ENCODE measurements at regions not wholly inside any gene's neighbourhood (a gene's known extent, or its start where the extent isn't known, plus 50 kb on each side); places are given as distances from the start of the nearest gene placed in this dataset.

DNA sequence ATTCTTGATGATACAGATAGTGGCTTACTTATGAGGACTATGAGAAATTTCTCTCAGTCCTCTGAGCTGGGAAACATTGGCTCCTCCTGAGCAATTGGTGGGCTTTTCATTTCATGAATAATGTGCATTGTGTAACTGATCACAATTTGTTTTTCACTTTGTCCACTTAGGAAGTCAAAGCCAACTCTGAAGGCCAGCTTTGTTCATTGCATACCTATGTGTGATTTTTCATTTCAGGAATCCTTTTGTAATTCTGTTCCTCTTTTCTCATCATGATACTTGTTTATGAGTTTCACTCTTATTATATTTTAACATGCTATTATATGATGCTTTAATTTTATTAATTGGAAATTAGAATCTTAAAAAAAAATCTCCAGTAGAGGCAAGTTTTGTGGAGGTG lies 483.0 kb downstream of the EBF1 start:
- Histone ChIP-seq H2AFZ (ENCODE audit: low read length) (no peak overlapping the region), H3K27ac (ENCODE audit: low read length) (no peak overlapping the region), H3K4me1 (ENCODE audit: low read length) (peaks cover 6% of the 10 kb centered on the region), H3K9ac (ENCODE audit: low read length) (no peak overlapping the region), H3K4me2 (ENCODE audit: low read depth, low read length, poor library complexity, severe bottlenecking) (no peak overlapping the region), H3K27me3 (ENCODE audit: low read length) (0 out of 2 replicates have a peak, but pooled peaks cover 2% of the 10 kb centered on the region), H3K4me3 (ENCODE audit: low read length) (no peak overlapping the region), H3K9me3 (ENCODE audit: low read length) (no peaks in the 10 kb centered on the region), H4K20me1 (ENCODE audit: insufficient read depth, low read depth, low read length) (no peaks in the 10 kb centered on the region), H3K79me2 (ENCODE audit: low read length) (no peaks in the 10 kb centered on the region), H3K9me2 (replicated peaks; ENCODE audit: insufficient read depth, low read length) (0 out of 2 replicates have a peak, but pooled peaks cover 3% of the 10 kb centered on the region), H3K36me3 (ENCODE audit: insufficient read depth, low read length) (no peaks in the 10 kb centered on the region)
- DNase-seq = no peak

DNA sequence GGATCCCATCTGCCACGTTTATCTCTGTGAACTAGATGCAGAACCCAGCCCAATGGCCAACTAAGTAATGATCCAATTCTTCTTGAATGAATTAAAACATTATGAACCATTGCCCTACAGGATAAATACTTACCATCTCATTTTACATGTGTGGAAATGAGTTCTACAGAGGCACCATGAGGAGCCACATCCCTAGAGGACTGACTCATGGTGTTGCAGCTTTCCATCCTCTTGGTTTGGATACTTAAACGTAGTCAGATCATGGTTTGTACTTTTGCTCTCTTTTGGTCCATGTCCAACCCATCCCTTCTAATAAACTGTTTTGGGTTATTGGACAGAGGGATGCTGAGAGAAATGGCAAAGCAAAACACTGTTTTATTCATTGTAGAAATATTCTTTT lies 484.8 kb downstream of the EBF1 start:
- 0 out of 2 replicates have a peak, but pooled peaks cover 3% of the 10 kb centered on the region for H3K9me2 ChIP-seq (replicated peaks; ENCODE audit: insufficient read depth, low read length)
- H3K4me1 ChIP-seq (ENCODE audit: low read length) = peaks cover 6% of the 10 kb centered on the region
- H3K9ac ChIP-seq (ENCODE audit: low read length) = no peak overlapping the region
- H2AFZ ChIP-seq (ENCODE audit: low read length) = no peak overlapping the region
- no peaks in the 10 kb centered on the region for H3K79me2 ChIP-seq (ENCODE audit: low read length)
- no peak for DNase-seq
- H4K20me1 ChIP-seq (ENCODE audit: insufficient read depth, low read depth, low read length) = no peaks in the 10 kb centered on the region
- H3K27me3 ChIP-seq (ENCODE audit: low read length) = 0 out of 2 replicates have a peak, but pooled peaks cover 2% of the 10 kb centered on the region
- no peaks in the 10 kb centered on the region for H3K9me3 ChIP-seq (ENCODE audit: low read length)
- H3K4me3 ChIP-seq (ENCODE audit: low read length) = no peak overlapping the region
- no peak overlapping the region for H3K27ac ChIP-seq (ENCODE audit: low read length)
- H3K4me2 ChIP-seq (ENCODE audit: low read depth, low read length, poor library complexity, severe bottlenecking) = no peak overlapping the region
- no peaks in the 10 kb centered on the region for H3K36me3 ChIP-seq (ENCODE audit: insufficient read depth, low read length)

DNA sequence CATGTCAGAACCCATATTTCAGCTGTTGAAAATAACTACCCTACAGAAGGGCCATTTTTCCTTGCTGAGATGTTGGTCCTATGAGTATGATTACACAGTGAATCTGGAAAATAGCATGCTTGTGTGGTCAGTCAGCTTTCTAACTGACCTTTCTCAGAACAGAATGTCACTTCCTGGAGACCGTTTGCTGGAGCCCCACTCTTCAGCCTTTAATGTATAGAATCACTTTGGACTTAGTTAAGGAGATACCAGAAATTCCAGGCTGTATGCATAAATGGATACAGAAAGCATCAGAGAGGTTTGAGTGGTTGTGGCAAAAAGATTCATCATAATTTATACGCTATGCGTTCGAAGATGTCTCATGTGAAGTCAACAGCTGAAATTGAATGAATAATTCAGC lies 488.1 kb downstream of the EBF1 start:
- no peaks in the 10 kb centered on the region for H4K20me1 ChIP-seq (ENCODE audit: insufficient read depth, low read depth, low read length)
- 0 out of 2 replicates have a peak, but pooled peaks cover 3% of the 10 kb centered on the region for H3K9me2 ChIP-seq (replicated peaks; ENCODE audit: insufficient read depth, low read length)
- H3K4me3 ChIP-seq (ENCODE audit: low read length) = no peak overlapping the region
- no peak overlapping the region for H3K4me2 ChIP-seq (ENCODE audit: low read depth, low read length, poor library complexity, severe bottlenecking)
- H3K36me3 ChIP-seq (ENCODE audit: insufficient read depth, low read length) = no peaks in the 10 kb centered on the region
- no peak overlapping the region for H3K27ac ChIP-seq (ENCODE audit: low read length)
- DNase-seq = no peak
- no peaks in the 10 kb centered on the region for H3K4me1 ChIP-seq (ENCODE audit: low read length)
- H3K9ac ChIP-seq (ENCODE audit: low read length) = no peak overlapping the region
- H2AFZ ChIP-seq (ENCODE audit: low read length) = no peak overlapping the region
- no peaks in the 10 kb centered on the region for H3K9me3 ChIP-seq (ENCODE audit: low read length)
- H3K79me2 ChIP-seq (ENCODE audit: low read length) = no peaks in the 10 kb centered on the region
- 0 out of 2 replicates have a peak, but pooled peaks cover 2% of the 10 kb centered on the region for H3K27me3 ChIP-seq (ENCODE audit: low read length)

DNA sequence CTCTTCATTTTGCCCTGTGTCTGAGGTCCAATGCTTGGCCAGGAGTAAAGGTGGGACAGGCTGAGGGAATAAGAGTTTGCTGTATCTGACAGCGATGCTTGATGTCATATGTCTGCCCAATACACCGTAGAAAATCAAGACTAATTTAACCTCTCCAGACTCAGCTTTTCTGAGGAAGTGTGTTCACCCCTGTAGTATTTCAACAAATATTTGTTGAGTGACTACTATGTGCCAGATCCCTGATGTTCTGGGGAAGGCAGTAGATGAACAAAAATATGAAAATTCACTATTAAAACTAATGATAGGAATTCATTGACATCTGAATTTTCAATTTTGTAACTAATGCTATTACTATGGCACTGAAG lies 489.7 kb downstream of the EBF1 start:
- H3K4me3 ChIP-seq (ENCODE audit: low read length) = no peak overlapping the region
- no peaks in the 10 kb centered on the region for H3K79me2 ChIP-seq (ENCODE audit: low read length)
- H3K27me3 ChIP-seq (ENCODE audit: low read length) = 0 out of 2 replicates have a peak, but pooled peaks cover 2% of the 10 kb centered on the region
- H2AFZ ChIP-seq (ENCODE audit: low read length) = no peak overlapping the region
- H3K36me3 ChIP-seq (ENCODE audit: insufficient read depth, low read length) = no peaks in the 10 kb centered on the region
- H3K4me2 ChIP-seq (ENCODE audit: low read depth, low read length, poor library complexity, severe bottlenecking) = no peak overlapping the region
- no peaks in the 10 kb centered on the region for H3K9me2 ChIP-seq (replicated peaks; ENCODE audit: insufficient read depth, low read length)
- no peaks in the 10 kb centered on the region for H3K9me3 ChIP-seq (ENCODE audit: low read length)
- H4K20me1 ChIP-seq (ENCODE audit: insufficient read depth, low read depth, low read length) = no peaks in the 10 kb centered on the region
- H3K27ac ChIP-seq (ENCODE audit: low read length) = no peak overlapping the region
- no peak overlapping the region for H3K9ac ChIP-seq (ENCODE audit: low read length)
- DNase-seq = no peak
- H3K4me1 ChIP-seq (ENCODE audit: low read length) = no peaks in the 10 kb centered on the region

DNA sequence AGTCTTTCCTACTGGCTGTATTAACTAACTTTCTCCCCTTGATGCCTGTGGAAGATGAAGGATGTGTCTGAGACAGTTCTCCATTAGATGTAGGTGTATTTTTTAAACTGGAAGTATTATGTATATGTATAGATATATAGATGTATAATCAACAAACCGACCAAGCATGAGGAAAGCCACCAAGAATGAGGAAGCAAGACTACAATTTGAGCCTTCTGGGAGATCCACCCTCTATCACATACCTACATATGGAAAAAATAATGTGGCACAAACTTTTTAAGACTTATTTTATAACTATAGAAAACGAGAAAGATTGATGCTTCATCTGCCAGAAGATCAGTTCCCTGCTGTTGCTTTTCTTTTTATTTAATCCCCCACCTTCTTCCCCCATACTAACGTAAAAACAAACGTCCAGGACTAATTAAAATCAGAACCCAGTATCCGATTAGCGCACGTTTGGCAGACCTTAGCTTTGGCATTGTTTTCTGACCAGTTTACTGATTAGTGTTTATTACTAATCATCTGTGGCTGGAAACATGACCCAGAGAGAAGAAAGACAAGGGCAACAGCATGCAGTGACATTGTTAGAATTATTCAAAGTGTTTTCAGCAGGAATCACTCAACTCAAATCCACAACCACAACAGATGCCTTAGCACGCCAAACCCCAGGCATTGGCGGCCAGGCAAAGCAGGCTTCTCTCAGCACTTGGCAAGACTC lies 490.2 kb downstream of the EBF1 start:
- Histone ChIP-seq H3K9me2 (replicated peaks; ENCODE audit: insufficient read depth, low read length) (no peaks in the 10 kb centered on the region), H3K4me1 (ENCODE audit: low read length) (no peaks in the 10 kb centered on the region), H3K9me3 (ENCODE audit: low read length) (no peaks in the 10 kb centered on the region), H3K79me2 (ENCODE audit: low read length) (no peaks in the 10 kb centered on the region), H3K4me3 (ENCODE audit: low read length) (no peak overlapping the region), H3K9ac (ENCODE audit: low read length) (no peak overlapping the region), H3K27me3 (ENCODE audit: low read length) (0 out of 2 replicates have a peak, but pooled peaks cover 2% of the 10 kb centered on the region), H3K27ac (ENCODE audit: low read length) (no peak overlapping the region), H4K20me1 (ENCODE audit: insufficient read depth, low read depth, low read length) (no peaks in the 10 kb centered on the region), H3K36me3 (ENCODE audit: insufficient read depth, low read length) (no peaks in the 10 kb centered on the region), H3K4me2 (ENCODE audit: low read depth, low read length, poor library complexity, severe bottlenecking) (no peak overlapping the region), H2AFZ (ENCODE audit: low read length) (no peak overlapping the region)
- no peak for DNase-seq

DNA sequence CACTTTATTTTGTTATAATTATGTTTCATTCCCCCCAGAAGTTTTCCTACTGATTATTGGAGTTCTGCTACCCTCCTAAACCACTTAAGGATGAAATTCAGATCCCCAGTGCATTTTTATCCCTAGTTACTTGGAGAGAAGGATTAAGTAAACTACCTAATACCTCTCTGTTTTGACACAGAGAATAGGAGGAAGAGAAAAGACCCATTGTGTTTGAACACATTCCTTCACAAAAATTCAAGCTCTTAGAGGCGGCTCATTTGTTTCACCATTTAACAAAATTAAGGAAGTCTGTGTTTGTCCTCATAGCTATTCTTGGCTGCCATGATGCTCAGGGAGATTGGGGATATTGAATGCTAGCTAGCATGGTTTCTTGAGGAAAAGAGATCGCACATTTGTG lies 492.6 kb downstream of the EBF1 start:
- Histone ChIP-seq H3K4me2 (ENCODE audit: low read depth, low read length, poor library complexity, severe bottlenecking) (no peak overlapping the region), H3K27ac (ENCODE audit: low read length) (no peak overlapping the region), H3K27me3 (ENCODE audit: low read length) (no peaks in the 10 kb centered on the region), H3K79me2 (ENCODE audit: low read length) (no peaks in the 10 kb centered on the region), H4K20me1 (ENCODE audit: insufficient read depth, low read depth, low read length) (no peaks in the 10 kb centered on the region), H3K9me3 (ENCODE audit: low read length) (no peaks in the 10 kb centered on the region), H2AFZ (ENCODE audit: low read length) (no peak overlapping the region), H3K36me3 (ENCODE audit: insufficient read depth, low read length) (no peaks in the 10 kb centered on the region), H3K4me3 (ENCODE audit: low read length) (no peak overlapping the region), H3K9ac (ENCODE audit: low read length) (no peak overlapping the region), H3K4me1 (ENCODE audit: low read length) (no peaks in the 10 kb centered on the region), H3K9me2 (replicated peaks; ENCODE audit: insufficient read depth, low read length) (no peaks in the 10 kb centered on the region)
- no peak for DNase-seq

DNA sequence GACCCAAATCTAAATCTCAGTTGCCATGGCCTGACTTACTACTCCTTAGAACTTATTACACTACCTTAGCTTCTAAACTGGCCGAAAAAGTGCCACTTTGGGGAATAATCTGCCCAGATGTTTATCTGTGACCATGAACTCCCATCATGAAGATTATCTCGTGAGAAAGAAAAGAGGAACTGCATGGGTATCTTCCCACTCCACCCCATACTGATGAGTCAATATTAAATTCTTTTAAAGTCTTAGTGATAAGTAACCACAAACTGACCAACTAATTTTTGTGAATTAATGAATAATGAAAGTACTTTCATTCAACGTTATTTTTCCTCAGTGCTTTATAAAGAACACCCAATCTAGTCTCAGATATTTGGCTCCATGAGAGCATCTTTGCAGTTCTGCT lies 493.5 kb downstream of the EBF1 start:
- Histone ChIP-seq H3K79me2 (ENCODE audit: low read length) (no peaks in the 10 kb centered on the region), H3K9me2 (replicated peaks; ENCODE audit: insufficient read depth, low read length) (no peaks in the 10 kb centered on the region), H3K27ac (ENCODE audit: low read length) (no peak overlapping the region), H3K9me3 (ENCODE audit: low read length) (no peaks in the 10 kb centered on the region), H3K27me3 (ENCODE audit: low read length) (no peaks in the 10 kb centered on the region), H3K4me1 (ENCODE audit: low read length) (no peaks in the 10 kb centered on the region), H4K20me1 (ENCODE audit: insufficient read depth, low read depth, low read length) (no peaks in the 10 kb centered on the region), H3K36me3 (ENCODE audit: insufficient read depth, low read length) (no peaks in the 10 kb centered on the region), H3K4me2 (ENCODE audit: low read depth, low read length, poor library complexity, severe bottlenecking) (no peak overlapping the region), H2AFZ (ENCODE audit: low read length) (no peak overlapping the region), H3K9ac (ENCODE audit: low read length) (no peak overlapping the region), H3K4me3 (ENCODE audit: low read length) (no peak overlapping the region)
- no peak for DNase-seq

DNA sequence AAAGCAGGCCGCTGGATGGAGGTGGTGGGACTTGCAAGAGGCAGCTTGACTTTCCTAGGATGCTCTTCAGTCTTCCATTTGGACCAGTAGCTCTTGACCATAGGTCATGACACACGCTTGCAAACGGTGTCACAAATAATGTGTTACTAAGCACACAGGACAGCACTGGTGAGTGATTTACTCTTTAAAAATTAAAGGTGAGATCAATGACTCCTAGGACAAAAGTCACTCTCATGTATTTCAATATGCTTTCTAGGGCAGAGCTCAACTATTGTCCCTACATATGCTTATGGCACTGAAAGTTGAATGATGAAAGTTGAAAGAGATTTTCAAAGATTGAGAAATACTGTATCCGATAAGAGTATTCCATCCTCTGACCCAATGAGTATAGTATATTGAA lies 496.7 kb downstream of the EBF1 start:
- Histone ChIP-seq H4K20me1 (ENCODE audit: insufficient read depth, low read depth, low read length) (no peaks in the 10 kb centered on the region), H3K27me3 (ENCODE audit: low read length) (no peaks in the 10 kb centered on the region), H2AFZ (ENCODE audit: low read length) (no peak overlapping the region), H3K27ac (ENCODE audit: low read length) (no peak overlapping the region), H3K79me2 (ENCODE audit: low read length) (no peaks in the 10 kb centered on the region), H3K9ac (ENCODE audit: low read length) (no peak overlapping the region), H3K9me2 (replicated peaks; ENCODE audit: insufficient read depth, low read length) (no peaks in the 10 kb centered on the region), H3K4me3 (ENCODE audit: low read length) (no peak overlapping the region), H3K4me1 (ENCODE audit: low read length) (no peaks in the 10 kb centered on the region), H3K36me3 (ENCODE audit: insufficient read depth, low read length) (no peaks in the 10 kb centered on the region), H3K4me2 (ENCODE audit: low read depth, low read length, poor library complexity, severe bottlenecking) (no peak overlapping the region), H3K9me3 (ENCODE audit: low read length) (no peaks in the 10 kb centered on the region)
- DNase-seq = no peak
